OCI-LY7 (cell line): ENCODE measurements at regions not wholly inside any gene's neighbourhood (a gene's known extent, or its start where the extent isn't known, plus 50 kb on each side); places are given as distances from the start of the nearest gene placed in this dataset.

Source experiments
- BruUV-seq: library from RNA; stranded (reverse); fragments of 400-500 nt; replicated peaks from 2 replicates; lab custom pipeline; 2021; lab: Mats Ljungman, UMichigan
- CTCF ChIA-PET: fragments of 300-600 bp; sonication (Branson Sonifier 250); formaldehyde crosslinking; loops from one replicate; lab custom pipeline; 2022; ENCODE audit warnings: antibody characterized with exemption; ENCODE audit not compliant: unreplicated experiment; lab: Charles Lee
- POLR2A ChIA-PET: fragments of 300-600 bp; sonication (Branson Sonifier 250); formaldehyde crosslinking; loops from one replicate; lab custom pipeline; 2022; ENCODE audit warnings: antibody characterized with exemption; lab: Charles Lee
- DNase-seq: peaks from one replicate; pipeline ENCODE4 v3.0.0-alpha.2; 2015; ENCODE audit warnings: low spot score
- H2AFZ ChIP-seq: fragments of 200-600 bp; sonication (generic), shearing (Covaris generic); 2 replicates; pipeline ENCODE4 v1.6.1; 2014; ENCODE audit warnings: mild to moderate bottlenecking, antibody characterized with exemption, low read length, moderate library complexity
- H3K27ac ChIP-seq: fragments of 200-600 bp; sonication (generic); 2 replicates; pipeline ENCODE4 v1.5.1; 2014; ENCODE audit warnings: mixed run types, low read depth, mild to moderate bottlenecking, moderate library complexity, low read length, inconsistent platforms; ENCODE audit not compliant: poor library complexity, severe bottlenecking
- H3K36me3 ChIP-seq: fragments of 200-600 bp; sonication (generic); 2 replicates; pipeline ENCODE4 v1.6.1; 2014; ENCODE audit warnings: mild to moderate bottlenecking, antibody characterized with exemption, low read length, moderate library complexity, mixed read lengths; ENCODE audit not compliant: insufficient read depth
- H3K4me1 ChIP-seq: fragments of 200-600 bp; sonication (generic); 2 replicates; pipeline ENCODE4 v1.5.1; 2014; ENCODE audit warnings: mild to moderate bottlenecking, low read length; ENCODE audit not compliant: insufficient read depth, poor library complexity, severe bottlenecking
- H3K4me2 ChIP-seq: fragments of 200-600 bp; sonication (generic); 2 replicates; pipeline ENCODE4 v1.6.1; 2014; ENCODE audit warnings: mild to moderate bottlenecking, low read length
- H3K4me3 ChIP-seq: fragments of 200-600 bp; sonication (generic); 2 replicates; pipeline ENCODE4 v1.5.1; 2014; ENCODE audit warnings: mild to moderate bottlenecking, low read depth, low read length; ENCODE audit not compliant: poor library complexity, severe bottlenecking
- H3K79me2 ChIP-seq: fragments of 200-600 bp; sonication (generic); 2 replicates; pipeline ENCODE4 v1.6.1; 2016; ENCODE audit warnings: low read depth, mild to moderate bottlenecking, low read length, moderate library complexity, mixed read lengths; ENCODE audit not compliant: insufficient read depth
- H3K9me2 ChIP-seq: fragments of 200-600 bp; sonication (generic); 2 replicates; pipeline ENCODE4 v1.6.1; 2016; ENCODE audit warnings: mild to moderate bottlenecking, low read length, mixed read lengths; ENCODE audit not compliant: insufficient read depth
- H3K9me3 ChIP-seq: fragments of 200-600 bp; sonication (generic); 2 replicates; pipeline ENCODE4 v1.6.1; 2014; ENCODE audit warnings: mild to moderate bottlenecking, mixed run types, low read length, mixed read lengths
- H4K20me1 ChIP-seq: fragments of 200-600 bp; sonication (generic); 2 replicates; pipeline ENCODE4 v1.6.1; 2014; ENCODE audit warnings: mild to moderate bottlenecking, antibody characterized with exemption, low read length, moderate library complexity, mixed read lengths; ENCODE audit not compliant: insufficient read depth
- CTCF ChIP-seq: fragments of 200-600 bp; sonication (generic); conservative IDR thresholded peaks from 2 replicates; pipeline ENCODE4 v1.5.1; 2014; ENCODE audit warnings: mild to moderate bottlenecking, antibody characterized with exemption, low read length, moderate library complexity, mixed read lengths
- EZH2phosphoT487 ChIP-seq: fragments of 200-600 bp; sonication (generic); IDR thresholded peaks from 2 replicates; pipeline ENCODE4 v1.6.1; 2018; ENCODE audit warnings: low read depth, borderline replicate concordance, mild to moderate bottlenecking, mixed run types, antibody characterized with exemption, low read length, moderate library complexity, mixed read lengths
- intact Hi-C: fragments of 100-400 bp; cut with micrococcal nuclease; formaldehyde crosslinking; loops from one replicate; pipeline ENCODE4 v1.10.0; 2022; ENCODE audit not compliant: unreplicated experiment

- ChIA-PET POLR2A (interaction anchor here (2.8 kb wide), 1 partner anchor 11 kb away, joined by 10 read pairs; no protein-coding TSS in a partner anchor), CTCF (no interaction called here)
- H3K36me3 ChIP-seq = no peaks in the 10 kb centered on the region
- H2AFZ ChIP-seq = 0 out of 2 replicates have a peak overlapping the region, but pooled peaks have one; percentile 14
- H3K79me2 ChIP-seq = no peaks in the 10 kb centered on the region
- no peak overlapping the region for H3K4me2 ChIP-seq
- H3K4me1 ChIP-seq = peaks cover 39% of the 10 kb centered on the region
- H3K4me3 ChIP-seq = no peak overlapping the region
- DNase-seq = no peak
- TF ChIP-seq CTCF (no peak), EZH2phosphoT487 (no peak)
- H3K27ac ChIP-seq = no peak overlapping the region
- no TSS peak for BruUV-seq
- intact Hi-C loops = loop anchor here (10.0 kb wide), 1 partner anchor 494 kb away; the partner anchor contains the start of gene GPBP1
- no peaks in the 10 kb centered on the region for H4K20me1 ChIP-seq
- no peaks in the 10 kb centered on the region for H3K9me2 ChIP-seq
- peaks cover 7% of the 10 kb centered on the region; the same call in 1 of the 2 replicates for H3K9me3 ChIP-seq
Measured at GRCh38 chr5:56680731-56681130, 134.6 kb upstream of the MAP3K1 start.

- no peaks in the 10 kb centered on the region for H3K79me2 ChIP-seq
- BruUV-seq = no TSS peak
- H3K9me3 ChIP-seq = no peaks in the 10 kb centered on the region
- H3K9me2 ChIP-seq = no peaks in the 10 kb centered on the region
- no peaks in the 10 kb centered on the region for H4K20me1 ChIP-seq
- no peak for TF ChIP-seq EZH2phosphoT487
- no peak for TF ChIP-seq CTCF
- no peak overlapping the region for H2AFZ ChIP-seq
- H3K4me3 ChIP-seq = no peak overlapping the region
- no peak for DNase-seq
- ChIA-PET CTCF (no interaction called here), POLR2A (interaction anchor here (0.5 to 3.9 kb wide), 7 partner anchors 9 to 1120 kb away, joined by 3 to 33 read pairs (median 4); no protein-coding TSS in a partner anchor)
- no peak overlapping the region for H3K4me2 ChIP-seq
- no peaks in the 10 kb centered on the region for H3K36me3 ChIP-seq
- intact Hi-C loops = loop anchor here (10.0 kb wide), 1 partner anchor 403 kb away; no protein-coding TSS in a partner anchor
- H3K27ac ChIP-seq = no peak overlapping the region
- H3K4me1 ChIP-seq = peaks cover 18% of the 10 kb centered on the region
Measured at GRCh38 chr5:56677690-56678305, 137.6 kb upstream of the MAP3K1 start.
